Keratinocyte (primary cell): ENCODE measurements at regions not wholly inside any gene's neighbourhood (a gene's known extent, or its start where the extent isn't known, plus 50 kb on each side); places are given as distances from the start of the nearest gene placed in this dataset.
"Not testable (repeated sequence)": the region's sequence is repeated elsewhere in the genome, so short reads cannot be mapped to it uniquely, and the experiment has no call there.

ENCODE experiments used
- DNase-seq: peaks from one replicate; pipeline ENCODE4 v3.0.0-alpha.2; 2011; ENCODE audit warnings: low read depth, missing footprints, low spot score
- FAIRE-seq: peaks from 2 replicates; lab custom pipeline; 2011; peaks lifted over from hg19 to GRCh38; lab: Jason Lieb, UNC
- H2AFZ ChIP-seq: 2 replicates; pipeline ENCODE4 v1.6.0; 2012; ENCODE audit warnings: low read length, control low read depth, inconsistent platforms; ENCODE audit not compliant: control insufficient read depth
- H3K27ac ChIP-seq: 2 replicates; pipeline ENCODE4 v1.5.1; 2011; ENCODE audit warnings: low read length; ENCODE audit not compliant: control insufficient read depth, insufficient read depth
- H3K27me3 ChIP-seq: 3 replicates; pipeline ENCODE4 v1.6.0; 2011; ENCODE audit warnings: low read length; ENCODE audit not compliant: control insufficient read depth, insufficient read depth; ENCODE audit errors: extremely low read depth
- H3K36me3 ChIP-seq, 2 experiments: 2 replicates in 1 of 2; 3 replicates in 1 of 2; pipeline ENCODE4 v1.5.1; 2011; ENCODE audit warnings: low read length in 2 of 2, mild to moderate bottlenecking in 1 of 2; ENCODE audit not compliant: control insufficient read depth in 2 of 2, insufficient read depth in 2 of 2; ENCODE audit errors: extremely low read depth in 1 of 2
- H3K4me1 ChIP-seq: 3 replicates; pipeline ENCODE4 v1.5.1; 2011; ENCODE audit warnings: low read length; ENCODE audit not compliant: control insufficient read depth, insufficient read depth; ENCODE audit errors: extremely low read depth
- H3K4me2 ChIP-seq: 3 replicates; pipeline ENCODE4 v1.6.0; 2011; ENCODE audit warnings: low read depth, low read length; ENCODE audit not compliant: control insufficient read depth, insufficient read depth; ENCODE audit errors: extremely low read depth
- H3K4me3 ChIP-seq, 3 experiments: fragments of 200-600 bp in 1 of 3; sonication (generic) in 1 of 3; 2 replicates in 2 of 3; 3 replicates in 1 of 3; pipeline ENCODE4 v1.5.1; 2011 to 2016; ENCODE audit warnings: low read length in 3 of 3, mild to moderate bottlenecking in 3 of 3, control low read depth in 2 of 3, inconsistent platforms in 1 of 3, low read depth in 1 of 3, mixed read lengths in 1 of 3, mixed run types in 1 of 3, moderate library complexity in 1 of 3; ENCODE audit not compliant: control insufficient read depth in 2 of 3, insufficient read depth in 2 of 3; ENCODE audit errors: extremely low read depth in 1 of 3
- H3K79me2 ChIP-seq: 2 replicates; pipeline ENCODE4 v1.6.0; 2012; ENCODE audit warnings: low read length; ENCODE audit not compliant: control insufficient read depth, insufficient read depth
- H3K9ac ChIP-seq: 3 replicates; pipeline ENCODE4 v1.6.0; 2011; ENCODE audit warnings: low read length; ENCODE audit not compliant: control insufficient read depth, insufficient read depth; ENCODE audit errors: extremely low read depth
- H3K9me1 ChIP-seq: 3 replicates; pipeline ENCODE4 v1.6.0; 2011; ENCODE audit warnings: low read length; ENCODE audit not compliant: control insufficient read depth, insufficient read depth; ENCODE audit errors: extremely low read depth
- H3K9me3 ChIP-seq: 2 replicates; pipeline ENCODE4 v1.5.1; 2012; ENCODE audit warnings: low read depth, low read length; ENCODE audit not compliant: control insufficient read depth
- H4K20me1 ChIP-seq: 3 replicates; pipeline ENCODE4 v1.6.0; 2011; ENCODE audit warnings: low read length; ENCODE audit not compliant: control insufficient read depth, insufficient read depth; ENCODE audit errors: extremely low read depth
- CTCF ChIP-seq, 3 experiments: IDR thresholded peaks in 1 of 3; conservative IDR thresholded peaks in 1 of 3; optimal IDR thresholded peaks in 1 of 3; 2 replicates in 2 of 3; 3 replicates in 1 of 3; pipeline versions ENCODE3 to v1.5.1; 2011; ENCODE audit warnings: low read length in 3 of 3, mild to moderate bottlenecking in 3 of 3, moderate library complexity in 2 of 3, control low read depth in 1 of 3, inconsistent platforms in 1 of 3; ENCODE audit not compliant: insufficient read depth in 2 of 3; ENCODE audit errors: extremely low read depth in 1 of 3
- EZH2 ChIP-seq: IDR thresholded peaks from one replicate; pipeline ENCODE4 v1.6.1; 2012; ENCODE audit warnings: inconsistent platforms, mild to moderate bottlenecking, low read length, moderate library complexity
- dilution Hi-C: fragments of 300-500 bp; cut with MboI; formaldehyde crosslinking; loops from one replicate; pipeline ENCODE4 v1.7.0; 2020; ENCODE audit warnings: low sequenced_read_pairs; ENCODE audit not compliant: extremely low pct_ligation_motif_present

GRCh38 chr1:185385991-185386390 lies 68.9 kb upstream of the IVNS1ABP start:
- no peaks in the 10 kb centered on the region for H3K9me1 ChIP-seq
- H3K36me3 ChIP-seq: no peaks in the 10 kb centered on the region
- H3K9me3 ChIP-seq: no peaks in the 10 kb centered on the region
- FAIRE-seq (no peak), DNase-seq (no peak)
- no peak overlapping the region for H3K4me3 ChIP-seq
- H2AFZ ChIP-seq: no peak overlapping the region
- H3K79me2 ChIP-seq: no peaks in the 10 kb centered on the region
- no peak overlapping the region for H3K9ac ChIP-seq
- no peak overlapping the region for H3K4me2 ChIP-seq
- TF ChIP-seq CTCF (optimal IDR thresholded peaks at IDR 0.05 in 1 of 3, IDR thresholded peaks at IDR 0.05 in 1 of 3, conservative IDR thresholded peaks at IDR 0.05 in 1 of 3; ENCODE audit: extremely low read depth in 1 of 3, insufficient read depth in 2 of 3, low read length in 3 of 3) (no peak), EZH2 (no peak)
- H4K20me1 ChIP-seq: no peaks in the 10 kb centered on the region
- H3K27ac ChIP-seq: no peak overlapping the region
- no peaks in the 10 kb centered on the region for H3K4me1 ChIP-seq
- dilution Hi-C loops: no loop called here
- H3K27me3 ChIP-seq: no peaks in the 10 kb centered on the region

- H3K4me1 ChIP-seq, H3K27ac ChIP-seq, FAIRE-seq, H2AFZ ChIP-seq, H3K9me1 ChIP-seq, DNase-seq, H3K79me2 ChIP-seq, H3K4me3 ChIP-seq, dilution Hi-C loops, H3K9ac ChIP-seq, H3K9me3 ChIP-seq, H3K36me3 ChIP-seq, H3K27me3 ChIP-seq, H3K4me2 ChIP-seq, H4K20me1 ChIP-seq: not testable (repeated sequence)
These were observed 66.8 kb upstream of the IVNS1ABP start for GRCh38 chr1:185383805-185384204.

GRCh38 chr1:185377831-185378230 lies 60.8 kb upstream of the IVNS1ABP start:
- H3K27ac ChIP-seq: no peak overlapping the region
- H3K79me2 ChIP-seq: no peaks in the 10 kb centered on the region
- H3K4me2 ChIP-seq: no peak overlapping the region
- H3K4me1 ChIP-seq: peaks cover 15% of the 10 kb centered on the region
- no peak overlapping the region for H3K9ac ChIP-seq
- no peak for TF ChIP-seq CTCF (optimal IDR thresholded peaks at IDR 0.05 in 1 of 3, IDR thresholded peaks at IDR 0.05 in 1 of 3, conservative IDR thresholded peaks at IDR 0.05 in 1 of 3; ENCODE audit: extremely low read depth in 1 of 3, insufficient read depth in 2 of 3, low read length in 3 of 3)
- TF ChIP-seq EZH2: no peak
- H2AFZ ChIP-seq: no peak overlapping the region
- FAIRE-seq: no peak
- DNase-seq: no peak
- no peaks in the 10 kb centered on the region for H3K9me3 ChIP-seq
- no peaks in the 10 kb centered on the region for H3K36me3 ChIP-seq
- H3K27me3 ChIP-seq: no peaks in the 10 kb centered on the region
- no peak overlapping the region for H3K4me3 ChIP-seq
- H3K9me1 ChIP-seq: no peaks in the 10 kb centered on the region
- H4K20me1 ChIP-seq: no peaks in the 10 kb centered on the region
- dilution Hi-C loops: no loop called here
